GM12875 (cell line): ENCODE measurements at regions not wholly inside any gene's neighbourhood (a gene's known extent, or its start where the extent isn't known, plus 50 kb on each side); places are given as distances from the start of the nearest gene placed in this dataset.

Source experiments
- H3K4me3 ChIP-seq: one replicate; pipeline ENCODE4 v1.5.1; 2011; ENCODE audit warnings: low read depth, low read length, control low read depth
- CTCF ChIP-seq: IDR thresholded peaks from 2 replicates; pipeline ENCODE4 v1.5.1; 2011; ENCODE audit warnings: low read depth, mild to moderate bottlenecking, control low read depth, inconsistent platforms, low read length, moderate library complexity, borderline replicate concordance; ENCODE audit not compliant: insufficient read depth

DNA sequence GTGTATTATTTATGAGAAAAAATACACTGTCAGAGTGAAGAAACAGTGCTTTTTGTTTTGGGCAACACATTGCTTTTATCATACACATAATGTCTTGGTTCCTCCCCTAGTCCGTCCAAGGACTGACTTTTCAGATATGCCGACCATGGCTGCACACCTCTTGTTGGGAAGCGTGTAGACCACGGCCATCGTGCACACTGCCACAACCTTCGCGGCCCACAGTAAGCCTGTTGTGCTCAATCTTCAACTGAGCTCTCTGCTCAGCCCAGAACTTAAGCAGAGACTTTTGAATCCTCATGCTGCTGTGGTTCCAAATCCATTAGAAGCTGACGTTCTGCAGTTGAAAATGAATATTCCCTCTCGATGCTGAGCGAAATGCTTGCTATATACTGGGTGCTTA is 157.6 kb upstream of the IRX2 start:
- TF ChIP-seq CTCF: no peak
- H3K4me3 ChIP-seq: no peak overlapping the region

GRCh38 chr5:2908086-2908485 is 156.6 kb upstream of the IRX2 start:
- H3K4me3 ChIP-seq: no peak overlapping the region
- no peak for TF ChIP-seq CTCF

DNA sequence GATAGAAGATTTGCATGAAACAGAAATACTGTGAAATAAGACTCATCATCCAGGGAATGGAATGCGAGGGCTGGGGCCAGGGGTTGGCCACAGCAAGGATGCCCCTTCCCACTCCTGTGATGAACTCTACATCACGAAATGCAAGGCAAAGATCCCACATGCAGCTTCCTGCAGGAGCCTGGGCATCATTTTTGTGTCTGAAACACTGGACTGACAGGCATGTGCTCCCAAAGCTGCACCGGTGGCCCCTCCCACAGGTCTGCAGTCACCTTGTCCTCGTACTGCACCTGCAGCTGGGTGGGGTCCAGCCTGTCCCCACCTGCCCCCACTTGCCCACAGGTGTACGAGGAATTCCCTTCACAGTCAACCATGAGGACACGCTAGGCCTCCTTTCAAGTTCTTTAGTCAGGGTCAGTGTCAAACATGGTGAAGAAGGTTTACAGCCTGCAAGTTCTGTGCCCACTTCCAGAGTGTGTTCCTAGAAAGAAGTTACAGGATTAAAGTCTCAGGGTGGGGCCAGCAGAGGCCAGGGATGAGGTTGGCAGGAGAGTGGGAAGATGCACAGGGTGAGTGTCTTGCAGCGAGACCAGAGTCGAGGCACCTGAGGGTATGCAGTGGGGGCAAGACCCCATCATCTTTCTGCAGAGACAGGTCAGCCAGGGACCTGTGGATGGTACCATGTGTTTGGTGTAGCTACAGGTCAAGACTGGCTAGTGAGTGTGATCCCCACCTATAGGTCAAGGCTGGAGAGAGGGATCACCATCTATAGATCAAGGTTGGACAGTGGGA is 155.0 kb upstream of the IRX2 start:
- no peak overlapping the region for H3K4me3 ChIP-seq
- TF ChIP-seq CTCF: no peak

- no peak for TF ChIP-seq CTCF
- H3K4me3 ChIP-seq: no peak overlapping the region
Observed at GRCh38 chr5:2905741-2906140, 154.3 kb upstream of the IRX2 start.

DNA sequence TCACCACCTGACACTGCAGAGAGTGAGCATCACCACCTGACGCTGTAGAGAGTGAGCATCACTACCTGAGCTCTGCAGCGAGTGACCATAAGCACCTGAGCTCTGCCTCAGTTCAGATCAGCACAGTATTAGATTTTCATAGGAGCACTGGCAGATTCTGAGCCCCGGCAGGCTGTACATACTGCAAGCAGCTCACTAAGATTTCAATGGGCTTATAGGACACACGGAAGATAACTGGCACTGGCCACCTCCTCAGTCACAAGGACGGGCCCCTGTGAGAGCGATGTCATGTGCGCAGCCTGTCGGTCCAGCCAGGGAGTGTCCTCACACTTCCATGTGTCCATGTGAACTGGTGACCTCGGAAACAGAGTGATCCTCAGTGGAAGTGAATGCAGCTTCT is 153.5 kb upstream of the IRX2 start:
- H3K4me3 ChIP-seq: no peak overlapping the region
- no peak for TF ChIP-seq CTCF

GRCh38 chr5:2904399-2904798 is 152.9 kb upstream of the IRX2 start:
- H3K4me3 ChIP-seq: no peak overlapping the region
- TF ChIP-seq CTCF: no peak
